K562 (cell line): ENCODE measurements at regions not wholly inside any gene's neighbourhood (a gene's known extent, or its start where the extent isn't known, plus 50 kb on each side); places are given as distances from the start of the nearest gene placed in this dataset.

Experiments
- ATAC-seq: fragments of 200-7000 bp; cut with Tn5 transposase; 3 replicates; pipeline ENCODE4 v1.9.1; 2020; ENCODE audit warnings: moderate library complexity
- BruUV-seq: library from RNA; stranded (reverse); fragments of 400-500 nt; replicated peaks from 2 replicates; lab custom pipeline; 2021; lab: Mats Ljungman, UMichigan
- CTCF ChIA-PET: fragments of 300-600 bp; formaldehyde crosslinking; extraction: SDS; loops from one replicate; lab custom pipeline; 2021; ENCODE audit warnings: low intra/inter-chr PET ratio; lab: Yijun Ruan, JAX
- POLR2A ChIA-PET: fragments of 300-600, 350-650 bp; sonication (Branson Sonifier 250); formaldehyde crosslinking; extraction: SDS; loops from one replicate; lab custom pipeline; 2021; ENCODE audit warnings: antibody characterized with exemption, inconsistent platforms; lab: Yijun Ruan, JAX
- DNase-seq, 4 experiments: peaks; one replicate each; pipeline versions ENCODE4 v3.0.0 to v3.0.0-alpha.2; 2011 to 2018; ENCODE audit warnings: low spot score in 3 of 4, mixed read lengths in 3 of 4; ENCODE audit errors: extremely low read depth in 1 of 4
- FAIRE-seq: peaks from 2 replicates; lab custom pipeline; 2011; peaks lifted over from hg19 to GRCh38; lab: Jason Lieb, UNC
- H2AFZ ChIP-seq: 2 replicates; pipeline ENCODE4 v1.6.0; 2011; ENCODE audit warnings: low read depth, low read length, control low read depth, inconsistent platforms
- H3K27ac ChIP-seq: fragments of 200-600 bp; 3 replicates; pipeline ENCODE4 v1.8.0; 2011; ENCODE audit warnings: low read depth, mild to moderate bottlenecking, control low read depth, inconsistent platforms, low read length, moderate library complexity, mixed read lengths; ENCODE audit errors: extremely low read depth
- H3K27me3 ChIP-seq, 2 experiments: fragments of 300-600 bp in 1 of 2; 2 replicates in 1 of 2; 3 replicates in 1 of 2; pipeline versions ENCODE4 v1.6.0 to v1.8.0; 2011; ENCODE audit warnings: inconsistent platforms in 2 of 2, low read length in 2 of 2, mild to moderate bottlenecking in 1 of 2, mixed read lengths in 1 of 2, moderate library complexity in 1 of 2; ENCODE audit not compliant: control insufficient read depth in 2 of 2, insufficient read depth in 2 of 2
- H3K36me3 ChIP-seq: fragments of 300-600 bp; 3 replicates; pipeline ENCODE4 v1.8.0; 2011; ENCODE audit warnings: mild to moderate bottlenecking, low read length, inconsistent platforms; ENCODE audit not compliant: control insufficient read depth, insufficient read depth
- H3K4me1 ChIP-seq, 2 experiments: fragments of 200-600 bp in 1 of 2; replicated peaks in 1 of 2; 2 replicates in 1 of 2; 3 replicates in 1 of 2; pipeline versions ENCODE4 v1.5.1 to v1.8.0; 2011; ENCODE audit warnings: inconsistent platforms in 2 of 2, low read length in 2 of 2, mild to moderate bottlenecking in 1 of 2, mixed read lengths in 1 of 2, moderate library complexity in 1 of 2; ENCODE audit not compliant: control insufficient read depth in 2 of 2, insufficient read depth in 2 of 2
- H3K4me2 ChIP-seq: 2 replicates; pipeline ENCODE4 v1.6.1; 2011; ENCODE audit warnings: low read length, control low read depth, inconsistent platforms, mixed read lengths; ENCODE audit not compliant: insufficient read depth
- H3K4me3 ChIP-seq: fragments of 200-600 bp; sonication (generic), shearing (Covaris generic); 2 replicates; pipeline ENCODE4 v1.5.1; 2016; ENCODE audit warnings: control low read depth, inconsistent platforms
- H3K79me2 ChIP-seq: fragments of 200-600 bp; 3 replicates; pipeline ENCODE4 v1.8.0; 2011; ENCODE audit warnings: low read length, inconsistent platforms; ENCODE audit not compliant: control insufficient read depth, insufficient read depth
- H3K9ac ChIP-seq, 2 experiments: 2 replicates each; pipeline versions ENCODE4 v1.6.0 to v1.6.1; 2011; ENCODE audit warnings: low read depth in 2 of 2, low read length in 2 of 2, control low read depth in 1 of 2, inconsistent platforms in 1 of 2, mild to moderate bottlenecking in 1 of 2, mixed read lengths in 1 of 2; ENCODE audit not compliant: insufficient read depth in 1 of 2
- H3K9me1 ChIP-seq: one replicate; pipeline ENCODE4 v1.6.0; 2011; ENCODE audit warnings: inconsistent platforms, mild to moderate bottlenecking, low read length, moderate library complexity; ENCODE audit not compliant: control insufficient read depth, insufficient read depth
- H3K9me3 ChIP-seq: replicated peaks from 2 replicates; pipeline ENCODE4 v1.5.1; 2011; ENCODE audit warnings: low read depth, low read length, inconsistent platforms; ENCODE audit not compliant: control insufficient read depth, insufficient read depth
- H4K20me1 ChIP-seq: replicated peaks from 2 replicates; pipeline ENCODE4 v1.6.1; 2011; ENCODE audit warnings: low read length, inconsistent platforms, mixed read lengths; ENCODE audit not compliant: control insufficient read depth, insufficient read depth
- BMI1 ChIP-seq: fragments of 150-350 bp; IDR thresholded peaks from 2 replicates; pipeline ENCODE4 v1.6.1; 2014; ENCODE audit warnings: low read length
- CEBPZ ChIP-seq: fragments of 150-350 bp; IDR thresholded peaks from 2 replicates; pipeline ENCODE4 v1.6.1; 2014; ENCODE audit warnings: low read depth, mild to moderate bottlenecking, low read length, borderline replicate concordance
- FOXP1 ChIP-seq: sonication (generic); formaldehyde crosslinking; IDR thresholded peaks from 2 replicates; pipeline ENCODE4 v1.8.0; 2022; ENCODE audit warnings: mild to moderate bottlenecking, missing genetic modification reagents
- MTF1 ChIP-seq: fragments of 250-450 bp; sonication (Bioruptor Pico); IDR thresholded peaks from 2 replicates; pipeline ENCODE4 v1.9.0; 2021; ENCODE audit warnings: moderate library complexity, mild to moderate bottlenecking, inconsistent platforms, borderline replicate concordance
- PRDM10 ChIP-seq: fragments of 450-650 bp; IDR thresholded peaks from 2 replicates; pipeline ENCODE4 v1.6.1; 2018; ENCODE audit not compliant: partially characterized antibody
- PTTG1 ChIP-seq: fragments of 450-650 bp; IDR thresholded peaks from 2 replicates; pipeline ENCODE4 v1.6.1; 2016; ENCODE audit warnings: low read depth, mild to moderate bottlenecking, missing genetic modification characterization, missing compliant biosample characterization
- SMAD4 ChIP-seq: fragments of 250-450 bp; sonication (Bioruptor Pico); conservative IDR thresholded peaks from 2 replicates; pipeline ENCODE4 v1.8.0; 2021; ENCODE audit warnings: inconsistent platforms, mild to moderate bottlenecking, moderate library complexity
- SRSF1 ChIP-seq: fragments of 200-400 bp; formaldehyde crosslinking; IDR thresholded peaks from 2 replicates; pipeline ENCODE4 v1.6.1; 2017; ENCODE audit warnings: mild to moderate bottlenecking, low read depth, low read length, moderate library complexity
- ZBED1 ChIP-seq: IDR thresholded peaks from 2 replicates; pipeline ENCODE4 v1.6.1; 2014
- ZNF140 ChIP-seq: fragments of 250-450 bp; sonication (Bioruptor Pico); IDR thresholded peaks from 2 replicates; pipeline ENCODE4 v1.8.0; 2021; ENCODE audit warnings: moderate library complexity, mild to moderate bottlenecking, inconsistent platforms
- ZNF518B ChIP-seq: fragments of 250-450 bp; sonication (Bioruptor Pico); IDR thresholded peaks from 2 replicates; pipeline ENCODE4 v1.5.0; 2021; ENCODE audit warnings: mild to moderate bottlenecking, moderate library complexity
- ZNF589 ChIP-seq: fragments of 200-800 bp; sonication (Bioruptor generic); IDR thresholded peaks from 2 replicates; pipeline ENCODE4 v1.6.1; 2016; ENCODE audit warnings: low read depth, missing genetic modification characterization, missing compliant biosample characterization
- ZNF766 ChIP-seq: fragments of 200-800 bp; sonication (Bioruptor generic); conservative IDR thresholded peaks from 2 replicates; pipeline ENCODE4 v1.6.1; 2016; ENCODE audit warnings: missing genetic modification characterization, missing compliant biosample characterization
- WGBS: fragments of 100-300 bp; shearing (Covaris generic); methylation state at CpG from one replicate; pipeline ENCODE4 v1.1.6; 2016; ENCODE audit warnings: low coverage, mixed read lengths; ENCODE audit not compliant: insufficient coverage; ENCODE audit errors: missing lambda C conversion rate; 5-methylcytosine and 5-hydroxymethylcytosine counted together
- in situ Hi-C: fragments of 300-500 bp; cut with MboI; formaldehyde crosslinking; loops from 4 replicates; pipeline ENCODE4 v1.15.0; 2018; ENCODE audit warnings: inconsistent platforms, mixed read lengths
- intact Hi-C: fragments of 100-400 bp; cut with micrococcal nuclease; formaldehyde crosslinking; loops from 2 replicates; pipeline ENCODE4 v1.14.2; 2022

GRCh38 chr4:177803151-177803550, 360.9 kb upstream of the AGA start:
- Histone ChIP-seq H4K20me1 (no peaks in the 10 kb centered on the region), H3K79me2 (no peaks in the 10 kb centered on the region), H3K27ac (no peak overlapping the region), H3K36me3 (no peaks in the 10 kb centered on the region), H3K9me1 (no peaks in the 10 kb centered on the region), H3K4me1 (no peaks in the 10 kb centered on the region), H3K4me3 (no peak overlapping the region), H3K27me3 (no peaks in the 10 kb centered on the region), H3K4me2 (no peak overlapping the region), H2AFZ (no peak overlapping the region), H3K9me3 (no peaks in the 10 kb centered on the region), H3K9ac (no peak overlapping the region)
- CTCF ChIA-PET = no interaction called here
- in situ Hi-C loops (no loop called here), intact Hi-C loops (no loop called here)
- no TSS peak for BruUV-seq
- FAIRE-seq = no peak
- 0% methylated on average over 3 of the region's 3 CpGs for WGBS
- DNase-seq = no peak
- POLR2A ChIA-PET = no interaction called here
- ATAC-seq = no peak
- TF ChIP-seq FOXP1 (CRISPR knock-in tag) (no peak), SMAD4 (CRISPR knock-in tag) (no peak), CEBPZ (no peak), SRSF1 (no peak), MTF1 (CRISPR knock-in tag) (no peak), ZNF766 (no peak), ZNF589 (CRISPR knock-in tag) (no peak), BMI1 (no peak), PTTG1 (tag) (no peak), ZBED1 (no peak), PRDM10 (no peak), ZNF518B (CRISPR knock-in tag) (no peak), ZNF140 (no peak)
